HepG2 (cell line): ENCODE measurements at regions not wholly inside any gene's neighbourhood (a gene's known extent, or its start where the extent isn't known, plus 50 kb on each side); places are given as distances from the start of the nearest gene placed in this dataset.

Source experiments
- ATAC-seq: fragments of 200-7000 bp; cut with Tn5 transposase; 3 replicates; pipeline ENCODE4 v1.9.1; 2020; ENCODE audit warnings: mild to moderate bottlenecking, moderate library complexity
- BruUV-seq: library from RNA; stranded (reverse); fragments of 400-500 nt; replicated peaks from 2 replicates; lab custom pipeline; 2021; lab: Mats Ljungman, UMichigan
- CTCF ChIA-PET: fragments of 300-600 bp; formaldehyde crosslinking; extraction: SDS; loops from one replicate; lab custom pipeline; 2021; ENCODE audit warnings: low total read pairs, inconsistent platforms, low intra/inter-chr PET ratio; lab: Yijun Ruan, JAX
- POLR2A ChIA-PET: fragments of 350-600 bp; sonication (Branson Sonifier 250); formaldehyde crosslinking; loops from one replicate; lab custom pipeline; 2020; ENCODE audit warnings: antibody characterized with exemption, inconsistent platforms; lab: Yijun Ruan, JAX
- DNase-seq: peaks from one replicate; pipeline ENCODE4 v3.0.0-alpha.2; 2015; ENCODE audit warnings: low spot score
- FAIRE-seq: peaks from 3 replicates; lab custom pipeline; 2011; peaks lifted over from hg19 to GRCh38; lab: Jason Lieb, UNC
- H2AFZ ChIP-seq: one replicate; pipeline ENCODE4 v1.6.1; 2011; ENCODE audit warnings: low read length, inconsistent platforms
- H3K27ac ChIP-seq: fragments of 300-600 bp; 3 replicates; pipeline ENCODE4 v1.8.0; 2011; ENCODE audit warnings: mixed run types, mild to moderate bottlenecking, mixed read lengths, low read length, inconsistent platforms; ENCODE audit not compliant: insufficient read depth; ENCODE audit errors: extremely low read length
- H3K27me3 ChIP-seq, 2 experiments: fragments of 200-600 bp in 1 of 2; 2 replicates in 1 of 2; 3 replicates in 1 of 2; pipeline versions ENCODE4 v1.6.0 to v1.8.0; 2011; ENCODE audit warnings: low read length in 2 of 2, mild to moderate bottlenecking in 2 of 2, moderate library complexity in 2 of 2, inconsistent platforms in 1 of 2; ENCODE audit not compliant: insufficient read depth in 2 of 2, control insufficient read depth in 1 of 2
- H3K36me3 ChIP-seq, 2 experiments: fragments of 200-600 bp in 1 of 2; replicated peaks in 1 of 2; 2 replicates in 1 of 2; 3 replicates in 1 of 2; pipeline versions ENCODE4 v1.5.1 to v1.8.0; 2011; ENCODE audit warnings: low read length in 2 of 2, inconsistent platforms in 1 of 2; ENCODE audit not compliant: insufficient read depth in 2 of 2, control insufficient read depth in 1 of 2
- H3K4me1 ChIP-seq: 2 replicates; pipeline ENCODE4 v1.5.1; 2012; ENCODE audit warnings: low read length, inconsistent platforms; ENCODE audit not compliant: insufficient read depth
- H3K4me2 ChIP-seq: 2 replicates; pipeline ENCODE4 v1.6.0; 2011; ENCODE audit warnings: low read depth, low read length, inconsistent platforms
- H3K4me3 ChIP-seq, 3 experiments: fragments of 200-600 bp in 1 of 3; sonication (generic), shearing (Covaris generic) in 1 of 3; replicated peaks in 1 of 3; 2 replicates each; pipeline ENCODE4 v1.5.1; 2011 to 2016; ENCODE audit warnings: low read length in 3 of 3, inconsistent platforms in 2 of 3, low read depth in 2 of 3, mild to moderate bottlenecking in 2 of 3, control low read depth in 1 of 3, mixed read lengths in 1 of 3; ENCODE audit not compliant: insufficient read depth in 1 of 3
- H3K79me2 ChIP-seq: one replicate; pipeline ENCODE4 v1.6.1; 2011; ENCODE audit warnings: low read length, inconsistent platforms; ENCODE audit not compliant: insufficient read depth
- H3K9ac ChIP-seq: 2 replicates; pipeline ENCODE4 v1.6.0; 2011; ENCODE audit warnings: mild to moderate bottlenecking, low read depth, low read length, inconsistent platforms; ENCODE audit not compliant: insufficient read depth
- H3K9me3 ChIP-seq: 2 replicates; pipeline ENCODE4 v1.5.1; 2012; ENCODE audit warnings: mild to moderate bottlenecking, low read length
- H4K20me1 ChIP-seq: 2 replicates; pipeline ENCODE4 v1.6.0; 2011; ENCODE audit warnings: inconsistent platforms, mild to moderate bottlenecking, low read length, moderate library complexity; ENCODE audit not compliant: insufficient read depth
- CEBPZ ChIP-seq: IDR thresholded peaks from 2 replicates; pipeline ENCODE4 v1.6.1; 2012; ENCODE audit warnings: low read length, improper control_type of control experiment
- JUNB ChIP-seq: sonication (generic); formaldehyde crosslinking; IDR thresholded peaks from 2 replicates; pipeline ENCODE4 v1.8.0; 2022; ENCODE audit warnings: missing genetic modification reagents, mild to moderate bottlenecking, borderline replicate concordance
- MTF2 ChIP-seq: sonication (generic); formaldehyde crosslinking; IDR thresholded peaks from 2 replicates; pipeline ENCODE4 v1.5.0; 2020; ENCODE audit warnings: missing genetic modification reagents, borderline replicate concordance
- WGBS: methylation state at CpG from one replicate; pipeline ENCODE4 v1.1.6; 2017; ENCODE audit warnings: low lambda C conversion rate; 5-methylcytosine and 5-hydroxymethylcytosine counted together
- in situ Hi-C: cut with HindIII; loops from 2 replicates; pipeline ENCODE4 v1.10.0; 2017; ENCODE audit warnings: low pct_unique_long_range_greater_than_20kb; ENCODE audit not compliant: extremely low pct_ligation_motif_present
- intact Hi-C: fragments of 100-400 bp; cut with micrococcal nuclease; formaldehyde crosslinking; loops from one replicate; pipeline ENCODE4 v1.10.0; 2022; ENCODE audit not compliant: unreplicated experiment
- TF ChIP-seq, protein P1 (sequence below), 2 experiments: fragments of 450-650 bp in 1 of 2; sonication (generic) in 1 of 2; formaldehyde crosslinking in 1 of 2; IDR thresholded peaks; 2 replicates each; pipeline versions ENCODE4 v1.6.1 to v1.8.0; 2016 to 2022; ENCODE audit warnings: antibody characterized with exemption in 1 of 2, mild to moderate bottlenecking in 1 of 2, missing genetic modification reagents in 1 of 2
- TF ChIP-seq, protein P2 (sequence below): sonication (generic); formaldehyde crosslinking; IDR thresholded peaks from 2 replicates; pipeline ENCODE4 v1.4.0; 2020; ENCODE audit warnings: missing genetic modification reagents

DNA sequence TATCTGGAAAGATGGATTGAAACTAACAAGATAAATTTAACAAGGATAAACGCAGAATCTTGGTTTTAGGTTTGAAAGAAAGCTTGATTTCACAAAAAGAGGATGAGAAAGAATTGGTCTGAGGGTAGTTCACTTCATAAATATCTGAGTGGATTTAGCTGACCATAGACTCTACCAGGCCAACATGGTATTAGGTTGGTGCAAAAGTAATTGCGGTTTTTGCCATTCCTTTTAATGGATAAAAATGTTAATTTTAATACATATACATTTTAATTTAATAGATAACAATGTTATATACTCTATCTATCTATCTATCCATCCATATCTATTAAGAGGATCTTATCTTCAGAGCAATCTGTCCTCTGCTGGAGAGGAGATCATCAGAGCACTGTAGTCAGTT, 70.2 kb upstream of the PLXNA2 start:
- no peak for TF ChIP-seq JUNB (CRISPR knock-in tag)
- TF ChIP-seq MTF2: no peak
- TF ChIP-seq, protein P1, sequence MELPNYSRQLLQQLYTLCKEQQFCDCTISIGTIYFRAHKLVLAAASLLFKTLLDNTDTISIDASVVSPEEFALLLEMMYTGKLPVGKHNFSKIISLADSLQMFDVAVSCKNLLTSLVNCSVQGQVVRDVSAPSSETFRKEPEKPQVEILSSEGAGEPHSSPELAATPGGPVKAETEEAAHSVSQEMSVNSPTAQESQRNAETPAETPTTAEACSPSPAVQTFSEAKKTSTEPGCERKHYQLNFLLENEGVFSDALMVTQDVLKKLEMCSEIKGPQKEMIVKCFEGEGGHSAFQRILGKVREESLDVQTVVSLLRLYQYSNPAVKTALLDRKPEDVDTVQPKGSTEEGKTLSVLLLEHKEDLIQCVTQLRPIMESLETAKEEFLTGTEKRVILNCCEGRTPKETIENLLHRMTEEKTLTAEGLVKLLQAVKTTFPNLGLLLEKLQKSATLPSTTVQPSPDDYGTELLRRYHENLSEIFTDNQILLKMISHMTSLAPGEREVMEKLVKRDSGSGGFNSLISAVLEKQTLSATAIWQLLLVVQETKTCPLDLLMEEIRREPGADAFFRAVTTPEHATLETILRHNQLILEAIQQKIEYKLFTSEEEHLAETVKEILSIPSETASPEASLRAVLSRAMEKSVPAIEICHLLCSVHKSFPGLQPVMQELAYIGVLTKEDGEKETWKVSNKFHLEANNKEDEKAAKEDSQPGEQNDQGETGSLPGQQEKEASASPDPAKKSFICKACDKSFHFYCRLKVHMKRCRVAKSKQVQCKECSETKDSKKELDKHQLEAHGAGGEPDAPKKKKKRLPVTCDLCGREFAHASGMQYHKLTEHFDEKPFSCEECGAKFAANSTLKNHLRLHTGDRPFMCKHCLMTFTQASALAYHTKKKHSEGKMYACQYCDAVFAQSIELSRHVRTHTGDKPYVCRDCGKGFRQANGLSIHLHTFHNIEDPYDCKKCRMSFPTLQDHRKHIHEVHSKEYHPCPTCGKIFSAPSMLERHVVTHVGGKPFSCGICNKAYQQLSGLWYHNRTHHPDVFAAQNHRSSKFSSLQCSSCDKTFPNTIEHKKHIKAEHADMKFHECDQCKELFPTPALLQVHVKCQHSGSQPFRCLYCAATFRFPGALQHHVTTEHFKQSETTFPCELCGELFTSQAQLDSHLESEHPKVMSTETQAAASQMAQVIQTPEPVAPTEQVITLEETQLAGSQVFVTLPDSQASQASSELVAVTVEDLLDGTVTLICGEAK (IDR thresholded peaks at IDR 0.05): peak; percentile 73
- TF ChIP-seq, protein P1 (CRISPR knock-in tag; IDR thresholded peaks at IDR 0.05): no peak
- no peak for TF ChIP-seq CEBPZ
- TF ChIP-seq, protein P2, sequence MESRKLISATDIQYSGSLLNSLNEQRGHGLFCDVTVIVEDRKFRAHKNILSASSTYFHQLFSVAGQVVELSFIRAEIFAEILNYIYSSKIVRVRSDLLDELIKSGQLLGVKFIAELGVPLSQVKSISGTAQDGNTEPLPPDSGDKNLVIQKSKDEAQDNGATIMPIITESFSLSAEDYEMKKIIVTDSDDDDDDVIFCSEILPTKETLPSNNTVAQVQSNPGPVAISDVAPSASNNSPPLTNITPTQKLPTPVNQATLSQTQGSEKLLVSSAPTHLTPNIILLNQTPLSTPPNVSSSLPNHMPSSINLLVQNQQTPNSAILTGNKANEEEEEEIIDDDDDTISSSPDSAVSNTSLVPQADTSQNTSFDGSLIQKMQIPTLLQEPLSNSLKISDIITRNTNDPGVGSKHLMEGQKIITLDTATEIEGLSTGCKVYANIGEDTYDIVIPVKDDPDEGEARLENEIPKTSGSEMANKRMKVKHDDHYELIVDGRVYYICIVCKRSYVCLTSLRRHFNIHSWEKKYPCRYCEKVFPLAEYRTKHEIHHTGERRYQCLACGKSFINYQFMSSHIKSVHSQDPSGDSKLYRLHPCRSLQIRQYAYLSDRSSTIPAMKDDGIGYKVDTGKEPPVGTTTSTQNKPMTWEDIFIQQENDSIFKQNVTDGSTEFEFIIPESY (CRISPR knock-in tag): no peak

More for the DNA sequence above, 70.2 kb upstream of the PLXNA2 start:
- no peaks in the 10 kb centered on the region for H3K9me3 ChIP-seq
- no peaks in the 10 kb centered on the region for H3K36me3 ChIP-seq
- DNase-seq (no peak), FAIRE-seq (no peak), ATAC-seq (no peak)
- intact Hi-C loops: no loop called here
- H3K4me3 ChIP-seq: no peak overlapping the region
- H3K27me3 ChIP-seq: 0 out of 5 replicates have a peak, but pooled peaks cover 0 to 2% of the 10 kb centered on the region in 2 experiments
- no peak overlapping the region for H3K4me2 ChIP-seq
- BruUV-seq: no TSS peak
- no peak overlapping the region for H3K27ac ChIP-seq
- H3K4me1 ChIP-seq: no peaks in the 10 kb centered on the region
- H3K79me2 ChIP-seq: no peaks in the 10 kb centered on the region
- in situ Hi-C loops: no loop called here
- 2% methylated on average over 2 of the region's 2 CpGs for WGBS
- no peak overlapping the region for H3K9ac ChIP-seq
- POLR2A ChIA-PET: no interaction called here
- no peak overlapping the region for H2AFZ ChIP-seq
- no peaks in the 10 kb centered on the region for H4K20me1 ChIP-seq
- CTCF ChIA-PET: no interaction called here
